ENCODE measurements at regions not wholly inside any gene's neighbourhood (a gene's known extent, or its start where the extent isn't known, plus 50 kb on each side); places are given as distances from the start of the nearest gene placed in this dataset.
"Not testable (repeated sequence)": the region's sequence is repeated elsewhere in the genome, so short reads cannot be mapped to it uniquely, and the experiment has no call there.

DNA sequence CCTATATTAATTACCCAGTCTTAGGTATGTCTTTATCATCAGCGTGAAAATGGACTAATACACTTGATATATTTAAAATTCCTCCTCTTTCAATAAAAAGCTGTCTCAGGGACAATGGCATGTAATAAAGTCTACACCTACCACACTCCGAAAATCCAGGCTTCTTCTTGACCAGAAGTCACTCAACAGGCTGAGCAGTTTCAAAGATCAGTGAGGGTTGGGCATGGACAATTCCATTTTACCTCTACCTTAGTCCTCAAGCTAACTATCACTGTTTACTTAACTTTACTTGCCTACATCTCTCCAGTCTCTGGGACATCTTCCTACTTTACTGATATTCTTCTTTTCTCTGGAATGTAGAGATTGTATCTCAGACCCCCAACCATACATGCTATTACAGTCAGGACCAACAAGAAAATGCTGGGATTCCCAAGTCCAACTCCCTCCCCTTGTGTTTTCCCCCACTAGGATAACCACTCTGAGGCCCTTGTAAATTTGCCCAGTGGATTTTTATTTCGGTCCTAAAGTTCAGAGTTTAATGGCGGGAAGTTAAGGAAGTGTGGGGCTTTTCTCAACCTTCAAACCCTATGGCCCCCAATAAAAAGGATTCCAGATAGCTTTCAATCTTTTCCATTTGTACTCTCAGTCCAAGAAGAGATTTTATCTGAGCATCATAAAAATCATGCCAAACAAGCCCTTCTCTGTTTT, 137.1 kb upstream of the TSC22D2 start:
- no peaks in the 10 kb centered on the region for H3K79me2 ChIP-seq
- H3K27ac ChIP-seq = peak overlapping the region; percentile 79
- no peaks in the 10 kb centered on the region for H4K20me1 ChIP-seq (ENCODE audit: insufficient read depth, poor library complexity, severe bottlenecking)
- H3K4me1 ChIP-seq (ENCODE audit: insufficient read depth) = peaks cover 4% of the 10 kb centered on the region
- no peaks in the 10 kb centered on the region for H3K9me3 ChIP-seq (ENCODE audit: low read depth)
- H3K36me3 ChIP-seq (replicated peaks; ENCODE audit: insufficient read depth, low read depth) = no peaks in the 10 kb centered on the region
- H3K4me3 ChIP-seq = no peak overlapping the region
- H3K9me2 ChIP-seq (replicated peaks; ENCODE audit: insufficient read depth) = no peaks in the 10 kb centered on the region
- no peak for DNase-seq (ENCODE audit: low spot score)
- H2AFZ ChIP-seq = no peak overlapping the region
- TF ChIP-seq EZH2phosphoT487 (IDR thresholded peaks at IDR 0.05; ENCODE audit: low read depth, severe bottlenecking, unreplicated experiment) (no peak), EZH2 (IDR thresholded peaks at IDR 0.05; ENCODE audit: borderline replicate concordance) (no peak)
- TF ChIP-seq, protein P1, sequence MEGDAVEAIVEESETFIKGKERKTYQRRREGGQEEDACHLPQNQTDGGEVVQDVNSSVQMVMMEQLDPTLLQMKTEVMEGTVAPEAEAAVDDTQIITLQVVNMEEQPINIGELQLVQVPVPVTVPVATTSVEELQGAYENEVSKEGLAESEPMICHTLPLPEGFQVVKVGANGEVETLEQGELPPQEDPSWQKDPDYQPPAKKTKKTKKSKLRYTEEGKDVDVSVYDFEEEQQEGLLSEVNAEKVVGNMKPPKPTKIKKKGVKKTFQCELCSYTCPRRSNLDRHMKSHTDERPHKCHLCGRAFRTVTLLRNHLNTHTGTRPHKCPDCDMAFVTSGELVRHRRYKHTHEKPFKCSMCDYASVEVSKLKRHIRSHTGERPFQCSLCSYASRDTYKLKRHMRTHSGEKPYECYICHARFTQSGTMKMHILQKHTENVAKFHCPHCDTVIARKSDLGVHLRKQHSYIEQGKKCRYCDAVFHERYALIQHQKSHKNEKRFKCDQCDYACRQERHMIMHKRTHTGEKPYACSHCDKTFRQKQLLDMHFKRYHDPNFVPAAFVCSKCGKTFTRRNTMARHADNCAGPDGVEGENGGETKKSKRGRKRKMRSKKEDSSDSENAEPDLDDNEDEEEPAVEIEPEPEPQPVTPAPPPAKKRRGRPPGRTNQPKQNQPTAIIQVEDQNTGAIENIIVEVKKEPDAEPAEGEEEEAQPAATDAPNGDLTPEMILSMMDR (IDR thresholded peaks at IDR 0.05; ENCODE audit: poor library complexity) = no peak
- peak overlapping the region; percentile 9 for H3K4me2 ChIP-seq
- H3K27me3 ChIP-seq = no peaks in the 10 kb centered on the region
- 68% methylated on average over 4 of the region's 4 CpGs for WGBS (ENCODE audit: low lambda C conversion rate, missing lambda C conversion rate)

DNA sequence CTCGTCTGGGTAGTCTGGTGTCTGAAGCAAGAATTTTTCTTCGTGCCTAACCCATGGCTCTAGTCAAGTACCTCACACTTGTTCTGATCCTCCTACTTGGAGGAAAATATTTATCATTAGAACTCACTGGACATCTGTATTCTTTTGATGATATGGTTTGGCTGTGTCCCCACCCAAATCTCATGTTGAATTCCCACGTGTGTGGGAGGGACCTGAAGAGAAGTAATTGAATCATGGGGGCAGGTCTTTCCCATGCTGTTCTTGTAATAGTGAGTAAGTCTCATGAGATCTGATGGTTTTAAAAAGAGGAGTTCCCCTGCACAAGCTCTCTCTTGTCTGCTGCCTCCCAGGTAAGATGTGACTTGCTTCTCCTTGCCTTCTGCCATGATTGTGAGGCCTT, 137.7 kb upstream of the TSC22D2 start:
- H2AFZ ChIP-seq; H3K4me1 ChIP-seq (ENCODE audit: insufficient read depth); H3K9me2 ChIP-seq (replicated peaks; ENCODE audit: insufficient read depth); H3K4me2 ChIP-seq; H3K79me2 ChIP-seq; DNase-seq (ENCODE audit: low spot score); H3K9me3 ChIP-seq (ENCODE audit: low read depth); H3K27me3 ChIP-seq; H3K36me3 ChIP-seq (replicated peaks; ENCODE audit: insufficient read depth, low read depth); H3K4me3 ChIP-seq; H4K20me1 ChIP-seq (ENCODE audit: insufficient read depth, poor library complexity, severe bottlenecking): not testable (repeated sequence)
- peak overlapping the region; percentile 79 for H3K27ac ChIP-seq
- 88% methylated on average over 3 of the region's 3 CpGs for WGBS (ENCODE audit: low lambda C conversion rate, missing lambda C conversion rate)

DNA sequence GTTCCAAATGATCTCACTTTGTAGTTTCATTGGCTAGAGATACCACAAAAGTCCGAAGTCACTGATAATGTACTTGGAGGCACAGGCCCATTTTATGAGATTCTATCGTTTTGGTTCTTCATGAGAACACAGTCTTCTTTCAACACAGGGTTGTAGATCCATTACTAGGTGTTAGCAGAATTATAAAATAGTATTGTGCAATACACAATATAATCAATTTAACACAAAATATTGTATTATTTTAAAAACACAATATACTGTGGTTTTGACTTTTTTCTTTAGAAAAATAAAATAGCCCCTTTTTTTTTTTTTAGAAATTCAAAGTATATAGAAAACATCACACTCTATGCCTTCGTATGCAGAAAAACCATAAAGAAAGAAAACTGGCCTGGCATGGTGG, 138.6 kb upstream of the TSC22D2 start:
- no peak for DNase-seq (ENCODE audit: low spot score)
- Histone ChIP-seq H3K4me2 (peak overlapping the region; percentile 44), H3K27ac (peak overlapping the region; percentile 79), H3K9me2 (replicated peaks; ENCODE audit: insufficient read depth) (no peaks in the 10 kb centered on the region), H2AFZ (no peak overlapping the region), H4K20me1 (ENCODE audit: insufficient read depth, poor library complexity, severe bottlenecking) (no peaks in the 10 kb centered on the region), H3K36me3 (replicated peaks; ENCODE audit: insufficient read depth, low read depth) (no peaks in the 10 kb centered on the region), H3K27me3 (no peaks in the 10 kb centered on the region), H3K9me3 (ENCODE audit: low read depth) (no peaks in the 10 kb centered on the region), H3K4me3 (no peak overlapping the region), H3K79me2 (no peaks in the 10 kb centered on the region), H3K4me1 (ENCODE audit: insufficient read depth) (peaks cover 4% of the 10 kb centered on the region)
- WGBS (ENCODE audit: low lambda C conversion rate, missing lambda C conversion rate) = 47% methylated on average over 3 of the region's 3 CpGs
- TF ChIP-seq EZH2phosphoT487 (IDR thresholded peaks at IDR 0.05; ENCODE audit: low read depth, severe bottlenecking, unreplicated experiment) (no peak), EZH2 (IDR thresholded peaks at IDR 0.05; ENCODE audit: borderline replicate concordance) (no peak)
- TF ChIP-seq, protein P1 (IDR thresholded peaks at IDR 0.05; ENCODE audit: poor library complexity) = no peak

DNA sequence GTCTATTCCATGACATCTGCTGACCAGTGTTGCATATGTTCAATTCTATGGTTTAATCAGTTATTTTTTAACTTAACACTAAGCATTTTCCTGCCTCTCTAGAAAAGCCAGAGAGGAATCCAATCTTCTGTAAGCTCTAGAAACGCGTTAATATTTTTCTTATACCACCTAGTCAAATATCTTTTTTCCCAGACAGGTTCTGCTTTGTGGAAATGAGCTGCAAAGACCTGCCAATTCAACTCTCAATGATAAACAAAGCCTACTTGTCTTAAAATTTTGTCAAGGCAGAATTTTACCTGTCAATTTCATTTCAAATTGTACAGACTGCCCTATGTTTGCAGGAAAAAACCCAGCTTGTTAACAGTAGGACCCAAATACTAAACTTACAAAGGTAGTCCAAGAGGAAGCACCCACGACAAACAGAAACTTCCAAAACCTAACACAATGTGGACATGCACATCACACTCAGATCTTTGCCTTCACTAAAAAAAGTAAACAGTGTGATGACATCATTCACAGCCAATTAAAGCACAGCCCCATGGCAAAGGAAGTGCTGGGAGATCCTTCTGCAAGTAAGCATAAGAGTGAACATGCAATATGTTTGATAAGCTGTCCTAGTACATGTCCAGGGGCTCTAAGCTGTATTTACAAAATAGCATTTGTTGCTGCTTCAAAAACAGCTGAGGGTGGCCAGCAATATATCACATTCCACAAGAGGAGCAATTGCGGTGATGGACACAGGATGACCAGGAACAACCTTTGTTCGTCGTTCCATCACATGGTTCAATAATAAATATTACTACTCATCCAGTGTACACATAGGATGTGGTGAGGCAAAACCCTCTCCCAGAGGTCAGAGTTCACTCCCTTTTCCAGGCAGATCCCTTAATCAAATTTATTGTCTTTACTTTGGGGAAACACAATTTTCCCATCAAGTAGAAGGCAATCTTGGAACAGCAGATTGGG, 139.4 kb upstream of the TSC22D2 start:
- DNase-seq (ENCODE audit: low spot score) = peak; percentile 66
- H3K9me3 ChIP-seq (ENCODE audit: low read depth) = no peaks in the 10 kb centered on the region
- peak overlapping the region; percentile 44 for H3K4me2 ChIP-seq
- H4K20me1 ChIP-seq (ENCODE audit: insufficient read depth, poor library complexity, severe bottlenecking) = no peaks in the 10 kb centered on the region
- no peaks in the 10 kb centered on the region for H3K9me2 ChIP-seq (replicated peaks; ENCODE audit: insufficient read depth)
- H3K27me3 ChIP-seq = no peaks in the 10 kb centered on the region
- no peaks in the 10 kb centered on the region for H3K79me2 ChIP-seq
- no peak overlapping the region for H3K4me3 ChIP-seq
- H3K27ac ChIP-seq = peak overlapping the region; percentile 79
- H3K4me1 ChIP-seq (ENCODE audit: insufficient read depth) = peaks cover 4% of the 10 kb centered on the region
- TF ChIP-seq, protein P1 (IDR thresholded peaks at IDR 0.05; ENCODE audit: poor library complexity) = no peak
- TF ChIP-seq EZH2 (IDR thresholded peaks at IDR 0.05; ENCODE audit: borderline replicate concordance) (no peak), EZH2phosphoT487 (IDR thresholded peaks at IDR 0.05; ENCODE audit: low read depth, severe bottlenecking, unreplicated experiment) (no peak)
- 56% methylated on average over 6 of the region's 6 CpGs for WGBS (ENCODE audit: low lambda C conversion rate, missing lambda C conversion rate)
- no peaks in the 10 kb centered on the region for H3K36me3 ChIP-seq (replicated peaks; ENCODE audit: insufficient read depth, low read depth)
- no peak overlapping the region for H2AFZ ChIP-seq

Data from hepatocyte (in vitro differentiated cells).